ENCODE measurements at regions not wholly inside any gene's neighbourhood (a gene's known extent, or its start where the extent isn't known, plus 50 kb on each side); places are given as distances from the start of the nearest gene placed in this dataset.

DNA sequence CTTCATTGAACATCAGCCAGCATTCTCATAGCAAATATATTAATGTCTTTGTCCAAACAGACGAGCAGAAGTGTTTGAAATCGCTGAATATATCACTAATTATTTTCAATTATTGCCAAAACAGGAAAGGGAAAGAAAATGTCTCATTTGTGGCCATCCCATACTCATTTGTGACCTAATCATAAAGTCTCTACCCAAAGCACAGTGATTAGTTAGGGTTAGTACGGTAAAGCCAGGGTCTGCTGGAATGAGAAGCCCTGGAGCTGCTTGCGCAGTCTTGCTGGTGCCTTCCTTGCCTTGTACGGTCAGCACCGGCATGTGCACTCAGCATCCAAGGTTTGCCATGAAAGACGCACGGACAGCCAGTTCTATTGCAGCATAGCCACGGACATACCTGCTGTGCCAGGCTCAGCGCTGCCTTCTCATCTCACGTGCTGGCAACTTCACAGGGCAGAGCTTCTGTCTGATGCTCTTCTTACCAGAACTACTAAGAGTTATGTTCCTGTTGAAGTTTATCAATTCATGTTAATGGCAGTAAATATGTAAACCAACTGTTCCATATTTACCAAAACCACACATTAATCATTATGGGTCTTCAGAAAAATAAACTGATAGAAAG, 74.7 kb upstream of the POU2AF2 start:
- TF ChIP-seq, protein P1, sequence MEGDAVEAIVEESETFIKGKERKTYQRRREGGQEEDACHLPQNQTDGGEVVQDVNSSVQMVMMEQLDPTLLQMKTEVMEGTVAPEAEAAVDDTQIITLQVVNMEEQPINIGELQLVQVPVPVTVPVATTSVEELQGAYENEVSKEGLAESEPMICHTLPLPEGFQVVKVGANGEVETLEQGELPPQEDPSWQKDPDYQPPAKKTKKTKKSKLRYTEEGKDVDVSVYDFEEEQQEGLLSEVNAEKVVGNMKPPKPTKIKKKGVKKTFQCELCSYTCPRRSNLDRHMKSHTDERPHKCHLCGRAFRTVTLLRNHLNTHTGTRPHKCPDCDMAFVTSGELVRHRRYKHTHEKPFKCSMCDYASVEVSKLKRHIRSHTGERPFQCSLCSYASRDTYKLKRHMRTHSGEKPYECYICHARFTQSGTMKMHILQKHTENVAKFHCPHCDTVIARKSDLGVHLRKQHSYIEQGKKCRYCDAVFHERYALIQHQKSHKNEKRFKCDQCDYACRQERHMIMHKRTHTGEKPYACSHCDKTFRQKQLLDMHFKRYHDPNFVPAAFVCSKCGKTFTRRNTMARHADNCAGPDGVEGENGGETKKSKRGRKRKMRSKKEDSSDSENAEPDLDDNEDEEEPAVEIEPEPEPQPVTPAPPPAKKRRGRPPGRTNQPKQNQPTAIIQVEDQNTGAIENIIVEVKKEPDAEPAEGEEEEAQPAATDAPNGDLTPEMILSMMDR (IDR thresholded peaks at IDR 0.05): no peak
- no peak for TF ChIP-seq POLR2A (IDR thresholded peaks at IDR 0.05)

Measured in thyroid gland (tissue), 4 donors.